ENCODE measurements at regions not wholly inside any gene's neighbourhood (a gene's known extent, or its start where the extent isn't known, plus 50 kb on each side); places are given as distances from the start of the nearest gene placed in this dataset.
"Not testable (repeated sequence)": the region's sequence is repeated elsewhere in the genome, so short reads cannot be mapped to it uniquely, and the experiment has no call there.

DNA sequence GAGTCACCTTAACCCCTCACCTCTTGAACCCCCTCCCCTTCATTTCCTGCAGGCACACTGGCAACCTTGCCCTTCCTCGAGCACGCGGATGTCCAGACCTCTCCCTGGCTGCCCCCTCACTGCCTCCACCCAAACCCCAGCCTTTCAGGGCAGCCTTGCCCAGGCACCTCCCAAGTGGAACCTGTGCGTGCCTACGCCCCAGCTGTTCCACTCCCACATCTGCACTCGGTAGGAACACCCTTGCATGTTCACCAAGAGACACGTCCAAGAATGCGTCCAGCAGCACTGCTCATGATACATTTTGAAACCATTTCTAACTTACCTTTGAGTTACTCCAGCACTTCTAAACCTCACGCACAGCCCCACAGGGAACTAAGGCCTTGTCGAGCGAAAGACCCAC lies 93.8 kb upstream of the YWHAQ start:
- peaks cover 0 to 2% (median 0%) of the 10 kb centered on the region in 7 donors for H3K9me3 Mint-ChIP-seq
- peaks cover 0 to 1% (median 0%) of the 10 kb centered on the region in 3 donors for H3K27me3 Mint-ChIP-seq (ENCODE audit: low read depth in 3 of 3)
- intact Hi-C loops (cut with micrococcal nuclease): no loop called here
- H3K36me3 Mint-ChIP-seq: no peaks in the 10 kb centered on the region
- Histone ChIP-seq H2AFZ (ENCODE audit: insufficient read depth, low read depth, low read length, poor library complexity, severe bottlenecking) (no peak overlapping the region), H3K27ac (ENCODE audit: low read depth in 1 of 2, low read length in 2 of 2) (no peak overlapping the region), H3K4me3 (replicated peaks in 1 of 3; ENCODE audit: low read depth in 2 of 3, low read length in 3 of 3) (no peak overlapping the region), H3K4me1 (ENCODE audit: control insufficient read depth in 1 of 2, insufficient read depth in 2 of 2, low read length in 2 of 2) (peaks cover 0 to 4% of the 10 kb centered on the region in 2 donors), H3K79me2 (ENCODE audit: insufficient read depth, low read length) (no peaks in the 10 kb centered on the region), H3K36me3 (replicated peaks in 1 of 2; ENCODE audit: control insufficient read depth in 1 of 2, insufficient read depth in 2 of 2, low read length in 2 of 2) (no peaks in the 10 kb centered on the region), H3K27me3 (ENCODE audit: control insufficient read depth in 2 of 2, insufficient read depth in 2 of 2, low read length in 2 of 2) (no peaks in the 10 kb centered on the region), H3K4me2 (replicated peaks; ENCODE audit: extremely low read depth, low read length, poor library complexity, severe bottlenecking) (no peak overlapping the region), H3K9me3 (replicated peaks in 1 of 2; ENCODE audit: control insufficient read depth in 1 of 2, insufficient read depth in 1 of 2, low read length in 2 of 2) (no peaks in the 10 kb centered on the region), H4K20me1 (ENCODE audit: insufficient read depth, low read length) (no peaks in the 10 kb centered on the region), H3K9ac (ENCODE audit: insufficient read depth, low read length, poor library complexity, severe bottlenecking) (no peak overlapping the region)
- peak overlapping the region in 1 of 7 donors; percentile 5 for H3K27ac Mint-ChIP-seq
- no peak overlapping the region for H3K4me3 Mint-ChIP-seq
- TF ChIP-seq, protein P1, sequence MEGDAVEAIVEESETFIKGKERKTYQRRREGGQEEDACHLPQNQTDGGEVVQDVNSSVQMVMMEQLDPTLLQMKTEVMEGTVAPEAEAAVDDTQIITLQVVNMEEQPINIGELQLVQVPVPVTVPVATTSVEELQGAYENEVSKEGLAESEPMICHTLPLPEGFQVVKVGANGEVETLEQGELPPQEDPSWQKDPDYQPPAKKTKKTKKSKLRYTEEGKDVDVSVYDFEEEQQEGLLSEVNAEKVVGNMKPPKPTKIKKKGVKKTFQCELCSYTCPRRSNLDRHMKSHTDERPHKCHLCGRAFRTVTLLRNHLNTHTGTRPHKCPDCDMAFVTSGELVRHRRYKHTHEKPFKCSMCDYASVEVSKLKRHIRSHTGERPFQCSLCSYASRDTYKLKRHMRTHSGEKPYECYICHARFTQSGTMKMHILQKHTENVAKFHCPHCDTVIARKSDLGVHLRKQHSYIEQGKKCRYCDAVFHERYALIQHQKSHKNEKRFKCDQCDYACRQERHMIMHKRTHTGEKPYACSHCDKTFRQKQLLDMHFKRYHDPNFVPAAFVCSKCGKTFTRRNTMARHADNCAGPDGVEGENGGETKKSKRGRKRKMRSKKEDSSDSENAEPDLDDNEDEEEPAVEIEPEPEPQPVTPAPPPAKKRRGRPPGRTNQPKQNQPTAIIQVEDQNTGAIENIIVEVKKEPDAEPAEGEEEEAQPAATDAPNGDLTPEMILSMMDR (IDR thresholded peaks at IDR 0.05): no peak
- WGBS (ENCODE audit: insufficient coverage): 95% methylated on average over 11 of the region's 11 CpGs
- DNase-seq: no peak
- H3K4me1 Mint-ChIP-seq: peaks cover 6% of the 10 kb centered on the region

DNA sequence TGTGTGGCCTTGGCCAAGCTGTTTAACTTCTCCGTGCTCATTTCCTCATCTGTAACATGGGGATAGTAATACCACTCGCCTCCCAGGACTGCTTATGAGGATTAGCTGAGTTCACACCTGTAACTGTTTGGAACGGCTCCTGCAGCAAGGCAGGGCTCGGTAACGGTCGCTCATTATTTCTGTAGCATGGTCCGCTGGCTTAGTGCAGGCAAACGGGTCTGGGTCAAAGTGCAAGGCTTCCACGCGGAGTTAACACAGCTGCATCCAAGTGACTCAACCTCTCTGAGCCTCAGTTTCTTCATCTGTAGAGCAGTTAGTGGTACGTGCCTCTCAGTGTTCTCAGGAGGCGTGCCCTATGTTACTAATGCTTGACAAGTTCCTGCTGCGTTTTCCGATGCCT lies 94.3 kb upstream of the YWHAQ start:
- Histone ChIP-seq H3K4me2 (replicated peaks; ENCODE audit: extremely low read depth, low read length, poor library complexity, severe bottlenecking) (no peak overlapping the region), H4K20me1 (ENCODE audit: insufficient read depth, low read length) (no peaks in the 10 kb centered on the region), H3K79me2 (ENCODE audit: insufficient read depth, low read length) (no peaks in the 10 kb centered on the region), H3K27ac (ENCODE audit: low read depth in 1 of 2, low read length in 2 of 2) (no peak overlapping the region), H3K9me3 (replicated peaks in 1 of 2; ENCODE audit: control insufficient read depth in 1 of 2, insufficient read depth in 1 of 2, low read length in 2 of 2) (no peaks in the 10 kb centered on the region), H3K36me3 (replicated peaks in 1 of 2; ENCODE audit: control insufficient read depth in 1 of 2, insufficient read depth in 2 of 2, low read length in 2 of 2) (no peaks in the 10 kb centered on the region), H2AFZ (ENCODE audit: insufficient read depth, low read depth, low read length, poor library complexity, severe bottlenecking) (no peak overlapping the region), H3K4me3 (replicated peaks in 1 of 3; ENCODE audit: low read depth in 2 of 3, low read length in 3 of 3) (no peak overlapping the region), H3K4me1 (ENCODE audit: control insufficient read depth in 1 of 2, insufficient read depth in 2 of 2, low read length in 2 of 2) (peaks cover 0 to 4% of the 10 kb centered on the region in 2 donors), H3K27me3 (ENCODE audit: control insufficient read depth in 2 of 2, insufficient read depth in 2 of 2, low read length in 2 of 2) (no peaks in the 10 kb centered on the region), H3K9ac (ENCODE audit: insufficient read depth, low read length, poor library complexity, severe bottlenecking) (no peak overlapping the region)
- DNase-seq: no peak
- WGBS (ENCODE audit: insufficient coverage): 90% methylated on average over 14 of the region's 14 CpGs
- Mint-ChIP-seq H3K27ac (peak overlapping the region in 2 of 7 donors; percentile 5 to 66), H3K4me3 (no peak overlapping the region), H3K9me3 (peaks cover 0 to 2% (median 0%) of the 10 kb centered on the region in 7 donors), H3K27me3 (ENCODE audit: low read depth in 3 of 3) (peaks cover 0 to 3% (median 1%) of the 10 kb centered on the region in 3 donors), H3K36me3 (no peaks in the 10 kb centered on the region), H3K4me1 (peaks cover 6% of the 10 kb centered on the region)
- intact Hi-C loops (cut with micrococcal nuclease): no loop called here
- TF ChIP-seq, protein P1 (IDR thresholded peaks at IDR 0.05): no peak

DNA sequence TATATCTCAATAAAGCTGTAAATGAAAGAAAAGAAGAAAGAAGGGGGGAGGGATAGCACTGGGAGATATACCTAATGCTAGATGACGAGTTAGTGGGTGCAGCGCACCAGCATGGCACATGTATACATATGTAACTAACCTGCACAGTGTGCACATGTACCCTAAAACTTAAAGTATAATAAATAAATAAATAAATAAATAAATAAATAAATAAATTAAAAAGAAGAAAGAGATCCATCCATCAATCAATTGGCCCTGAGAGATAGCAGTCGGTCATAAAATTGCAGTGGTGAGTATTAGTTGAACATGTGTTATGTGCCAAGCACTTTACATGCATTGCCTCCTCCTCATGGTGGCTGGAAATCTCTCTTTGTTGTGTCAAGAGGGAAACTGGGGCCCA lies 95.2 kb upstream of the YWHAQ start:
- H3K9me3 Mint-ChIP-seq; H3K27me3 Mint-ChIP-seq (ENCODE audit: low read depth in 3 of 3); H3K27ac Mint-ChIP-seq; H3K9me3 ChIP-seq (replicated peaks in 1 of 2; ENCODE audit: control insufficient read depth in 1 of 2, insufficient read depth in 1 of 2, low read length in 2 of 2); H3K4me1 ChIP-seq (ENCODE audit: control insufficient read depth in 1 of 2, insufficient read depth in 2 of 2, low read length in 2 of 2); H3K4me1 Mint-ChIP-seq; H2AFZ ChIP-seq (ENCODE audit: insufficient read depth, low read depth, low read length, poor library complexity, severe bottlenecking); DNase-seq; H3K27ac ChIP-seq (ENCODE audit: low read depth in 1 of 2, low read length in 2 of 2); H3K36me3 Mint-ChIP-seq; H3K36me3 ChIP-seq (replicated peaks in 1 of 2; ENCODE audit: control insufficient read depth in 1 of 2, insufficient read depth in 2 of 2, low read length in 2 of 2); H3K4me2 ChIP-seq (replicated peaks; ENCODE audit: extremely low read depth, low read length, poor library complexity, severe bottlenecking); H3K4me3 Mint-ChIP-seq; H3K4me3 ChIP-seq (replicated peaks in 1 of 3; ENCODE audit: low read depth in 2 of 3, low read length in 3 of 3); intact Hi-C loops (cut with micrococcal nuclease); H3K9ac ChIP-seq (ENCODE audit: insufficient read depth, low read length, poor library complexity, severe bottlenecking); H3K79me2 ChIP-seq (ENCODE audit: insufficient read depth, low read length); H3K27me3 ChIP-seq (ENCODE audit: control insufficient read depth in 2 of 2, insufficient read depth in 2 of 2, low read length in 2 of 2); H4K20me1 ChIP-seq (ENCODE audit: insufficient read depth, low read length): not testable (repeated sequence)
- WGBS (ENCODE audit: insufficient coverage): no CpG with 5 or more reads among the region's 3 CpGs
